Peyer's patch (tissue), 4 donors: ENCODE measurements at regions not wholly inside any gene's neighbourhood (a gene's known extent, or its start where the extent isn't known, plus 50 kb on each side); places are given as distances from the start of the nearest gene placed in this dataset.

Experiments used
- DNase-seq, 3 donors: peaks; one replicate each; pipeline ENCODE4 v3.0.0-alpha.2; 2017 to 2019
- H3K27ac ChIP-seq, 4 donors: fragments of 200-600 bp; sonication (generic); one replicate each; pipeline ENCODE4 v1.5.1; 2016 to 2019
- H3K27me3 ChIP-seq, 2 donors: fragments of 200-600 bp; sonication (generic); one replicate each; pipeline ENCODE4 v1.5.1; 2019
- H3K36me3 ChIP-seq, 3 donors: fragments of 200-600 bp; sonication (generic); one replicate each; pipeline ENCODE4 v1.5.1; 2016 to 2019
- H3K4me1 ChIP-seq, 4 donors: fragments of 200-600 bp; sonication (generic); one replicate each; pipeline ENCODE4 v1.5.1; 2016 to 2019
- H3K4me3 ChIP-seq, 4 donors: fragments of 200-600 bp; sonication (generic); 1 replicate in 3 of 4; 2 replicates in 1 of 4; pipeline ENCODE4 v1.5.1; 2016 to 2019; ENCODE audit warnings: mild to moderate bottlenecking in 1 of 4
- H3K9me3 ChIP-seq, 4 donors: fragments of 200-600 bp; sonication (generic); one replicate each; pipeline ENCODE4 v1.5.1; 2016 to 2019; ENCODE audit warnings: mild to moderate bottlenecking in 1 of 4
- POLR2A ChIP-seq, 2 donors: fragments of 450-650 bp; IDR thresholded peaks; one replicate each; pipeline ENCODE4 v1.5.1; 2017; ENCODE audit warnings: antibody characterized with exemption in 2 of 2, mild to moderate bottlenecking in 2 of 2, moderate library complexity in 2 of 2
- TF ChIP-seq, protein P1 (sequence below), 6 experiments: fragments of 450-650 bp in 4 of 6; fragments of 200-600 bp in 2 of 6; sonication (generic) in 1 of 6; IDR thresholded peaks; one replicate each; pipeline ENCODE4 v1.5.1; 2017 to 2019; ENCODE audit warnings: antibody characterized with exemption in 6 of 6, mild to moderate bottlenecking in 3 of 6, moderate library complexity in 1 of 6

DNA sequence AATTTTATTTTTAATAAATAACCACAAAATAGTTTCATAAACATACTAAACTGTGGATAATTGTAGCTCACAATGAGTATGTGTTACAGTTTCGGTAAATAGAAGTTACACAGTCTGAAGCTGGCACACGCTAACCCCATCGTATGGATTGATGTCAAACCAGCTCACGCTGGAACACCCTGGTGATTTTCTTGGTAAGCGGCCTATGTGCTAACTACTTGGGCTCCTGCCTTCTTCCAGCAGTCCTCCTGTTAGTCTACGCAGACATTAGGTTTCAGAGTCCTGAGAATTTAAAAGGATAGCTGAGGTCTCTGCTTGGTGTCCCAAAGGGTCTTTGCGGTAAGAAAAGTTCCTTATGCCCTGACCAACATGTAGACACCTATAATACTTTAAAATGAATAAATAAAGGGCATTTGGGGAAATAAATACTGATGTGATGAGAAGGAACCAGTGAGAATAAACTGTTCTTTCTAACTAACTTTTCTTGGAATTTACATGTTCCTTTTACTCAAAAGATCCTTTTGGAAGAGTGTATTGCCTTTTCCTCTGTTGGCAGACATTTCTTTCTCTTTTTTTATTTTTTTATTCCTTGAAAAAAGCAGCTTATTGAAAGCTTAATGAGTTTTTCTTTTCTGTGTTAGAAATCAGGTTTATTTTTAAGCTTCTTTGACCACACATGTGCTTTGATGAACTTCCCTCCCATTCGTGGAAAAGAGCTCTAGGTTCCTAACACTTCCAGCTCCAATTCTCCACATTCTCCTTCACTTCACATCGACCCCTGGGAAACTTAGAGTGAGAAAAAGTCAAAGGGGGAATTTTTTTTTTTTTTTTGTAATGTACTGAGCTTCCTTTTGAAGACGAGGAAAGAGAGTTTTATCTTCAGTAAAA lies 322.2 kb downstream of the IRS1 start:
- no peak for TF ChIP-seq POLR2A (IDR thresholded peaks at IDR 0.05)
- TF ChIP-seq, protein P1, sequence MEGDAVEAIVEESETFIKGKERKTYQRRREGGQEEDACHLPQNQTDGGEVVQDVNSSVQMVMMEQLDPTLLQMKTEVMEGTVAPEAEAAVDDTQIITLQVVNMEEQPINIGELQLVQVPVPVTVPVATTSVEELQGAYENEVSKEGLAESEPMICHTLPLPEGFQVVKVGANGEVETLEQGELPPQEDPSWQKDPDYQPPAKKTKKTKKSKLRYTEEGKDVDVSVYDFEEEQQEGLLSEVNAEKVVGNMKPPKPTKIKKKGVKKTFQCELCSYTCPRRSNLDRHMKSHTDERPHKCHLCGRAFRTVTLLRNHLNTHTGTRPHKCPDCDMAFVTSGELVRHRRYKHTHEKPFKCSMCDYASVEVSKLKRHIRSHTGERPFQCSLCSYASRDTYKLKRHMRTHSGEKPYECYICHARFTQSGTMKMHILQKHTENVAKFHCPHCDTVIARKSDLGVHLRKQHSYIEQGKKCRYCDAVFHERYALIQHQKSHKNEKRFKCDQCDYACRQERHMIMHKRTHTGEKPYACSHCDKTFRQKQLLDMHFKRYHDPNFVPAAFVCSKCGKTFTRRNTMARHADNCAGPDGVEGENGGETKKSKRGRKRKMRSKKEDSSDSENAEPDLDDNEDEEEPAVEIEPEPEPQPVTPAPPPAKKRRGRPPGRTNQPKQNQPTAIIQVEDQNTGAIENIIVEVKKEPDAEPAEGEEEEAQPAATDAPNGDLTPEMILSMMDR (IDR thresholded peaks at IDR 0.05) = no peak
- Histone ChIP-seq H3K27ac (peak overlapping the region in 2 of 4 donors; percentile 28 to 57), H3K27me3 (no peaks in the 10 kb centered on the region), H3K4me3 (no peak overlapping the region), H3K4me1 (peaks cover 0 to 9% (median 0%) of the 10 kb centered on the region in 4 donors), H3K9me3 (no peaks in the 10 kb centered on the region), H3K36me3 (no peaks in the 10 kb centered on the region)
- no peak for DNase-seq

DNA sequence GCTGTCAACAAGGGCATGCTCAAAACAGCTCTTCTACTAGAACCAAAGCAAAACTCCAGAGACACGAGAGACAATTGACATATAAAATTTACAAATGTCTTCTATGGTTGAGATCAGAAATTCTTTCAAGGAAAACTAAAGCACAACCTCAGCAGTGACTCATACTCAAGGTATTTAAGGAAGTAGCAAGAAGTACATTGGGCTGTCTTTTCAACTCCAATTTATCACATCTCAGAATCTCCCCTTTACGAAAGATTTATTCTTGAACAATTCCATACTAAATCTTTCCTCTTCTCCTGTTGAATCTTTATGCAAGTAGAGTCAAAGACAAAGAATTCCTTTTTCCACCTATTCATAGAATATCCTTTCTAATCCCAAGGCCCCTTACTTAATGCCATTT lies 324.0 kb downstream of the IRS1 start:
- TF ChIP-seq, protein P1 (IDR thresholded peaks at IDR 0.05) = no peak
- TF ChIP-seq POLR2A (IDR thresholded peaks at IDR 0.05) = no peak
- no peak overlapping the region for H3K27ac ChIP-seq
- H3K9me3 ChIP-seq = no peaks in the 10 kb centered on the region
- DNase-seq = no peak
- peaks cover 0 to 9% (median 0%) of the 10 kb centered on the region in 4 donors for H3K4me1 ChIP-seq
- H3K36me3 ChIP-seq = no peaks in the 10 kb centered on the region
- no peaks in the 10 kb centered on the region for H3K27me3 ChIP-seq
- no peak overlapping the region for H3K4me3 ChIP-seq

DNA sequence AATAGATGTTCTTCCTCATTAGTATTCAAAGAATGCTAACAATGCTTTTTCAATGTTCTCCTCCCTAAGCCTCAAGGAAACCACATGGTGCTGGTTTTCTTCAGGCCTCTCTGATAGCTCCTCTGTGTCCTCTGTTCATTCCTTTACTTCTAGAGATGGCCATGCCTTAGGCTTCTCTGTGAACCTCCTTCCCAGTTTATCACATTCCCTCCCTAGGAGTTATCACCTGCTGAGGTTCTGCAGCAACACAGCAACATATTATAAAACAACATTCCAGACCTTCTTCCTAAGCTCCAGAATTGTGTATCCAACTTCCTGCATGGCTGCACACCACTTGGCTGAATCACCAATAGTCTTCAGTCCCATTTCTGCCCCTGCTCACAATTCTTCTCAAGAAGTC lies 325.5 kb downstream of the IRS1 start:
- Histone ChIP-seq H3K27ac (no peak overlapping the region), H3K36me3 (no peaks in the 10 kb centered on the region), H3K4me3 (no peak overlapping the region), H3K27me3 (no peaks in the 10 kb centered on the region), H3K9me3 (no peaks in the 10 kb centered on the region), H3K4me1 (peaks cover 0 to 9% (median 0%) of the 10 kb centered on the region in 4 donors)
- no peak for DNase-seq
- TF ChIP-seq, protein P1 (IDR thresholded peaks at IDR 0.05) = no peak
- no peak for TF ChIP-seq POLR2A (IDR thresholded peaks at IDR 0.05)

DNA sequence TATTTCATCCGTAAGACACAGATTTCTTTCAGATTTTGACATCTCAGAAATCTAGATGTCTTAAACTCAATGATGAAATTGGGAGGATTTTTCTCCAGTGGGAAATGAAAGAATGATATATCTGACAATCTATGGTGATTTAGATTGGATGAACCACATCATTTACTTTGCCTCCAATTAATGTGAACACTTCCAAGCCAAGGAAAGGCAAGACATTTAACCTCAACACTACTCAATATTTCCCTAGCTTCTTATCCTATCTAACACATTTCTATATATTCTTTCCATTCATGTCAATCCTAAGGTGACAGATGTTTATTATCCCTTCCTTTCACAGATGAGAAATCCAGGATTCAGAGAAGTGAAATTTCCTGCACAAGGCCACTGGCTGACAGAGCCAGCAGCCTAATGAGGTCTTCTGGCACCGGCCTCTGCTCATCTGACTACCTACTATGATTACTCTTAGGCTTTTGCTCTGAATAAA lies 327.6 kb downstream of the IRS1 start:
- no peaks in the 10 kb centered on the region for H3K27me3 ChIP-seq
- H3K4me3 ChIP-seq = no peak overlapping the region
- no peaks in the 10 kb centered on the region for H3K36me3 ChIP-seq
- no peak for DNase-seq
- no peaks in the 10 kb centered on the region for H3K4me1 ChIP-seq
- TF ChIP-seq POLR2A (IDR thresholded peaks at IDR 0.05) = no peak
- TF ChIP-seq, protein P1 (IDR thresholded peaks at IDR 0.05) = no peak
- no peak overlapping the region for H3K27ac ChIP-seq
- H3K9me3 ChIP-seq = no peaks in the 10 kb centered on the region

DNA sequence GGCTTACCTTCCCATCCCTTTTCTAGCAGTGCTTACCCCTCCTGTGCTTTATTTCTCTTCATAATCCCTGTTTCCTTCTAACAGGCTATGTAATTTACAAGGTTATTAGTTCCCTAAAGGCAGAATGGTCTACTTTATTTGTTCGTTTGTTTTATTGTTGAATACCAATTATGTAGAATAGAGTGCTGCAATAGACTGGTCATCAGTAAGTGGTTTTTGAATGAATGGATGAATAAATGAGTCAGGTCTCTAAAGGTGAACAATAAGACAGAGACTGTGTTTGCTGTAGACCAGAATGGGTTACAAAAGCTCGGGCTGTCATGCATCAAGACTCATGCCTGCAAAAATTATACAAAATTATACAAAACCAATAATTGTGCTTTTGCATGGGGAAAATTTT lies 332.0 kb downstream of the IRS1 start:
- H3K36me3 ChIP-seq = no peaks in the 10 kb centered on the region
- H3K9me3 ChIP-seq = no peaks in the 10 kb centered on the region
- no peak overlapping the region for H3K4me3 ChIP-seq
- TF ChIP-seq, protein P1 (IDR thresholded peaks at IDR 0.05) = no peak
- no peak for TF ChIP-seq POLR2A (IDR thresholded peaks at IDR 0.05)
- DNase-seq = no peak
- no peak overlapping the region for H3K27ac ChIP-seq
- no peaks in the 10 kb centered on the region for H3K4me1 ChIP-seq
- no peaks in the 10 kb centered on the region for H3K27me3 ChIP-seq
